ENCODE measurements at regions not wholly inside any gene's neighbourhood (a gene's known extent, or its start where the extent isn't known, plus 50 kb on each side); places are given as distances from the start of the nearest gene placed in this dataset.
"Not testable (repeated sequence)": the region's sequence is repeated elsewhere in the genome, so short reads cannot be mapped to it uniquely, and the experiment has no call there.

DNA sequence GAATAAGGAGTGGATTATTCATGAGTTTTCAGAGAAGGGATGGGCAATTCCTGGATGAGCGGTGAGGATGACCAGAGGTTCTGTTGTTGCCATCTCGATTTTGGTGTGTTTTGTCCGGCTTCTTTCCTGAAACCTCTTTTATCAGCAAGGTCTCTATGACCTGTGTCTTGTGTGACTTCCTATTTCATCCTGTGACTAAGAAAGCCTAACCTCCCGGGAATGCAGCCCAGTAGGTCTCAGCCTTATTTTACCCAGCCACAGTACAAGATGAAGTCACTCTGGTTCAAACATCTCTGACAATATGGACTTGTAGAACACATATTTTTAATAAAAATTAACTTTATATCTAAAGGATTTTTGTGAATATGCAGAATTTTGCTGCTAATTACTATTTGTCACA lies 716.4 kb downstream of the FSCB start:
- no peaks in the 10 kb centered on the region for H3K27me3 Mint-ChIP-seq (ENCODE audit: insufficient read depth, unreplicated experiment)
- H3K27me3 ChIP-seq (replicated peaks; ENCODE audit: control insufficient read depth, insufficient read depth, low read length) = no peaks in the 10 kb centered on the region
- intact Hi-C loops (cut with micrococcal nuclease; ENCODE audit: unreplicated experiment) = no loop called here

GRCh38 chr14:43789458-43789857 lies 717.6 kb downstream of the FSCB start:
- Histone ChIP-seq H3K27me3 (replicated peaks; ENCODE audit: control insufficient read depth, insufficient read depth, low read length) (no peaks in the 10 kb centered on the region), H3K4me1 (no peaks in the 10 kb centered on the region), H3K4me3 (ENCODE audit: low read depth, low read length) (no peak overlapping the region), H3K36me3 (ENCODE audit: control insufficient read depth, insufficient read depth, low read length) (no peaks in the 10 kb centered on the region), H3K9me3 (no peaks in the 10 kb centered on the region)
- Mint-ChIP-seq H3K4me3 (ENCODE audit: unreplicated experiment) (no peak overlapping the region), H3K27me3 (ENCODE audit: insufficient read depth, unreplicated experiment) (no peaks in the 10 kb centered on the region), H3K9me3 (ENCODE audit: unreplicated experiment) (no peaks in the 10 kb centered on the region), H3K36me3 (ENCODE audit: insufficient read depth, unreplicated experiment) (no peaks in the 10 kb centered on the region), H3K27ac (ENCODE audit: unreplicated experiment) (no peak overlapping the region), H3K4me1 (ENCODE audit: low read depth, unreplicated experiment) (no peaks in the 10 kb centered on the region)
- CTCF ChIA-PET = no interaction called here
- BruUV-seq (replicated peaks) = no TSS peak
- no peak for TF ChIP-seq CTCF (IDR thresholded peaks at IDR 0.05; ENCODE audit: insufficient read depth in 1 of 2, low read depth in 1 of 2, low read length in 1 of 2, severe bottlenecking in 1 of 2, unreplicated experiment in 1 of 2)
- POLR2A ChIA-PET = no interaction called here
- DNase-seq = no peak
- intact Hi-C loops (cut with micrococcal nuclease; ENCODE audit: unreplicated experiment) = no loop called here

More for the DNA sequence above, 716.4 kb downstream of the FSCB start:
- ChIA-PET CTCF (no interaction called here), POLR2A (no interaction called here)
- no peak for TF ChIP-seq CTCF (IDR thresholded peaks at IDR 0.05; ENCODE audit: insufficient read depth in 1 of 2, low read depth in 1 of 2, low read length in 1 of 2, severe bottlenecking in 1 of 2, unreplicated experiment in 1 of 2)
- Mint-ChIP-seq H3K4me3 (ENCODE audit: unreplicated experiment) (no peak overlapping the region), H3K9me3 (ENCODE audit: unreplicated experiment) (no peaks in the 10 kb centered on the region), H3K27ac (ENCODE audit: unreplicated experiment) (no peak overlapping the region), H3K4me1 (ENCODE audit: low read depth, unreplicated experiment) (no peaks in the 10 kb centered on the region), H3K36me3 (ENCODE audit: insufficient read depth, unreplicated experiment) (no peaks in the 10 kb centered on the region)
- Histone ChIP-seq H3K4me1 (no peaks in the 10 kb centered on the region), H3K4me3 (ENCODE audit: low read depth, low read length) (no peak overlapping the region), H3K9me3 (no peaks in the 10 kb centered on the region; the same call in 1 of the 2 replicates), H3K36me3 (ENCODE audit: control insufficient read depth, insufficient read depth, low read length) (no peaks in the 10 kb centered on the region)
- no TSS peak for BruUV-seq (replicated peaks)
- DNase-seq = no peak

DNA sequence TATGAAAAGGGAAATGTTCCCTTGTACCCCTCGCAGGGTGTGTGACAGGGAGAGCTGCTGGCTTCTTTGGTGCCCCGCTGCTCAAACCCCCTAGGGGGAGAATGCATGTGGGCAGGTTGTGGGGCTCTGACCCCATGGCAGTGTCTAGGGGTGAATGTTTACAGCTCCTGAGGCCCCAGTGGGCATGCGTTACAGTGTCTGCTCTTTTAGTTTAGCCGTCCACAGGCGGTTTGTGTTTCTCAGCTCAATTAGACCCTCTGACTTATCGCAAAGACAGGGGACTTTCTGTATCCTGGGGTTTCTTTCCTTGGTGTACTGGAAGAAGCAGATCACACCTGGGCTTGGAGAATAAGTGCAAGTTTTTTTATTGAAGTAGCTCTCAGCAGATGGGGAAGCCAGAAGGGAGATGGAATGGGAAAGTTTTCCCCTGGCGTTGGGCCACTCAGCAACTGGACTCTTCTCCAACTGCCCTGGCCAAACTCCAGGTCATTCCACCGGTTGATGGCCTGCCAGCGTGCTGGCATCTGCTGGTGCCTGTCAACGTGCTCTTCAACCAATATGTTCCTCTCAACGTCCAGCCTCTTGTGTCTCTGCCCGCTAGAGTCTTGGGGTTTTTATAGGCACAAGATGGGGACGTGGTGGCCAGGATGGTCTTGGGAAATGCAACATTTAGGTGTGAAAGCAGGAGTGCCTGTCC lies 720.9 kb downstream of the FSCB start:
- no TSS peak for BruUV-seq (replicated peaks)
- intact Hi-C loops (cut with micrococcal nuclease; ENCODE audit: unreplicated experiment) = no loop called here
- ChIA-PET POLR2A (no interaction called here), CTCF (no interaction called here)
- no peak for TF ChIP-seq CTCF (IDR thresholded peaks at IDR 0.05; ENCODE audit: insufficient read depth in 1 of 2, low read depth in 1 of 2, low read length in 1 of 2, severe bottlenecking in 1 of 2, unreplicated experiment in 1 of 2)
- no peaks in the 10 kb centered on the region for H3K4me1 Mint-ChIP-seq (ENCODE audit: low read depth, unreplicated experiment)
- H3K36me3 Mint-ChIP-seq (ENCODE audit: insufficient read depth, unreplicated experiment) = no peaks in the 10 kb centered on the region
- Histone ChIP-seq H3K4me3 (ENCODE audit: low read depth, low read length) (no peak overlapping the region), H3K36me3 (ENCODE audit: control insufficient read depth, insufficient read depth, low read length) (no peaks in the 10 kb centered on the region), H3K27me3 (replicated peaks; ENCODE audit: control insufficient read depth, insufficient read depth, low read length) (no peaks in the 10 kb centered on the region), H3K4me1 (no peaks in the 10 kb centered on the region), H3K9me3 (no peaks in the 10 kb centered on the region)
- no peak for DNase-seq
- no peaks in the 10 kb centered on the region for H3K9me3 Mint-ChIP-seq (ENCODE audit: unreplicated experiment)
- no peaks in the 10 kb centered on the region for H3K27me3 Mint-ChIP-seq (ENCODE audit: insufficient read depth, unreplicated experiment)
- no peak overlapping the region for H3K27ac Mint-ChIP-seq (ENCODE audit: unreplicated experiment)
- H3K4me3 Mint-ChIP-seq (ENCODE audit: unreplicated experiment) = no peak overlapping the region

GRCh38 chr14:43784432-43784831 lies 722.7 kb downstream of the FSCB start:
- H3K27me3 ChIP-seq (replicated peaks; ENCODE audit: control insufficient read depth, insufficient read depth, low read length); DNase-seq; H3K27me3 Mint-ChIP-seq (ENCODE audit: insufficient read depth, unreplicated experiment); H3K4me3 Mint-ChIP-seq (ENCODE audit: unreplicated experiment); CTCF ChIA-PET; H3K4me3 ChIP-seq (ENCODE audit: low read depth, low read length); POLR2A ChIA-PET; H3K4me1 ChIP-seq; BruUV-seq (replicated peaks); H3K36me3 Mint-ChIP-seq (ENCODE audit: insufficient read depth, unreplicated experiment); H3K27ac Mint-ChIP-seq (ENCODE audit: unreplicated experiment); H3K36me3 ChIP-seq (ENCODE audit: control insufficient read depth, insufficient read depth, low read length); H3K9me3 Mint-ChIP-seq (ENCODE audit: unreplicated experiment); intact Hi-C loops (cut with micrococcal nuclease; ENCODE audit: unreplicated experiment); H3K9me3 ChIP-seq: not testable (repeated sequence)
- peaks cover 17% of the 10 kb centered on the region for H3K4me1 Mint-ChIP-seq (ENCODE audit: low read depth, unreplicated experiment)

All from Caco-2 (cell line).